NB4 (cell line): ENCODE measurements at regions not wholly inside any gene's neighbourhood (a gene's known extent, or its start where the extent isn't known, plus 50 kb on each side); places are given as distances from the start of the nearest gene placed in this dataset.
A peak's percentile ranks its signal among the peaks of the same experiment; 100 is the strongest.

Experiments
- MYC ChIP-seq: IDR thresholded peaks from 2 replicates; pipeline ENCODE4 v1.6.1; 2011; ENCODE audit warnings: low read depth, low read length
- POLR2A ChIP-seq: IDR thresholded peaks from 2 replicates; pipeline ENCODE4 v1.6.1; 2011; ENCODE audit warnings: mild to moderate bottlenecking; ENCODE audit not compliant: insufficient read length; ENCODE audit errors: extremely low read depth
- TF ChIP-seq, protein P1 (sequence below): IDR thresholded peaks from one replicate; pipeline ENCODE4 v1.5.1; 2012; ENCODE audit warnings: low read depth, low read length
- TF ChIP-seq, protein P2 (sequence below): IDR thresholded peaks from 2 replicates; pipeline ENCODE4 v1.6.1; 2011; ENCODE audit warnings: low read depth, low read length

GRCh38 chr2:14944562-14945346 lies 312.2 kb downstream of the LRATD1 start:
- no peak for TF ChIP-seq POLR2A
- TF ChIP-seq, protein P1, sequence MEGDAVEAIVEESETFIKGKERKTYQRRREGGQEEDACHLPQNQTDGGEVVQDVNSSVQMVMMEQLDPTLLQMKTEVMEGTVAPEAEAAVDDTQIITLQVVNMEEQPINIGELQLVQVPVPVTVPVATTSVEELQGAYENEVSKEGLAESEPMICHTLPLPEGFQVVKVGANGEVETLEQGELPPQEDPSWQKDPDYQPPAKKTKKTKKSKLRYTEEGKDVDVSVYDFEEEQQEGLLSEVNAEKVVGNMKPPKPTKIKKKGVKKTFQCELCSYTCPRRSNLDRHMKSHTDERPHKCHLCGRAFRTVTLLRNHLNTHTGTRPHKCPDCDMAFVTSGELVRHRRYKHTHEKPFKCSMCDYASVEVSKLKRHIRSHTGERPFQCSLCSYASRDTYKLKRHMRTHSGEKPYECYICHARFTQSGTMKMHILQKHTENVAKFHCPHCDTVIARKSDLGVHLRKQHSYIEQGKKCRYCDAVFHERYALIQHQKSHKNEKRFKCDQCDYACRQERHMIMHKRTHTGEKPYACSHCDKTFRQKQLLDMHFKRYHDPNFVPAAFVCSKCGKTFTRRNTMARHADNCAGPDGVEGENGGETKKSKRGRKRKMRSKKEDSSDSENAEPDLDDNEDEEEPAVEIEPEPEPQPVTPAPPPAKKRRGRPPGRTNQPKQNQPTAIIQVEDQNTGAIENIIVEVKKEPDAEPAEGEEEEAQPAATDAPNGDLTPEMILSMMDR, result peak; percentile 65
- TF ChIP-seq MYC, result no peak
- TF ChIP-seq, protein P2, sequence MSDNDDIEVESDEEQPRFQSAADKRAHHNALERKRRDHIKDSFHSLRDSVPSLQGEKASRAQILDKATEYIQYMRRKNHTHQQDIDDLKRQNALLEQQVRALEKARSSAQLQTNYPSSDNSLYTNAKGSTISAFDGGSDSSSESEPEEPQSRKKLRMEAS, result no peak
